Fibroblast of skin of left quadriceps (primary cell): ENCODE measurements at regions not wholly inside any gene's neighbourhood (a gene's known extent, or its start where the extent isn't known, plus 50 kb on each side); places are given as distances from the start of the nearest gene placed in this dataset.
"Not testable (repeated sequence)": the region's sequence is repeated elsewhere in the genome, so short reads cannot be mapped to it uniquely, and the experiment has no call there.

Source experiments
- DNase-seq, 2 experiments: peaks; one replicate each; pipeline ENCODE4 v3.0.0-alpha.2; 2013; ENCODE audit warnings: low read depth in 2 of 2

DNA sequence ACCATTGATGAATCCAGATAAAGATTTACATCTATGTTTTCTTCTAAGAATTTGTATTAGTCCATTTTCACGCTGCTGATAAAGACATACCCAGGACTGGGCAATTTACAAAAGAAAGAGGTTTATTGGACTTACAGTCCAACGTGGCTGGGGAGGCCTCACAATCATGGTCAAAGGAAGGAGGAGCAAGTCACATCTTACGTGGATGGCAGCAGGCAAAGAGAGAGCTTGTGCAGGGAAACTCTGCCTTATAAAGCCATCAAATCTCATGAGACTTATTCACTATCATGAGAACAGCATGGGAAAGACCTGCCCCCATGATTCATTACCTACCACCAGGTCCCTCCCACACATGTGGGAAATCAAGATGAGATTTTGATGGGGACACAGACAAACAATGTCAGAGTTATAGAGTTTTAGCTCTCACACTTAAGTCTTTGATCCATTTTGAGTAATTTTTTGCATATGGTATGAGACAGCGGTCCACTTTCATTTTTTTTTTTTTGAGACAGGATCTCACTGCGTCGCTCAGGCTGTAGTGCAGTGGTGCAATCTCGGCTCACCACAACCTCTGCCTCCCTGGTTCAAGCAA, 53.5 kb upstream of the JADE2 start:
- not testable (repeated sequence) for DNase-seq

DNA sequence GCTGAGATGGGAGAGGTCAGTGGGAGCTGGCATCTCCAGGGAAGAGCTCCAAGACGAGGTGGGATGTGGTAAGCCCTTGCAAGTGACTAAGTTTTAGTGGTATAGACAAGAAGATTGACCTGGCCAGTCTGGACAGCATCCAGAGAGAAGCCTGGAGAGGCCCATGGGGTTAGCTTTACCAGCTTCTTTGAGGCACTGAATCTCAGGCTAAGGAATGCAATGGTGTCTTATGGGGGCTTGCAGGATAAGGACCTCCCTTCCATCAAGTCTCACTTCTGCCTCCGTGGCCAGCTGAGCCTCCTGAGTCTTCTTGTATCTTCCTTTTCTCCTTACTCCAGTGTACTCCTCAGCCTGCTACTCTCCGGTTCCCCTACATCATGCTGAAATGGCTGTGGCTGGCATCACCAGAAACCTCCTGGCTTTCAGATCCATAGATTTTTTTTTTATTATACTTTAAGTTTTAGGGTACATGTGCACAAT, 56.5 kb upstream of the JADE2 start:
- no peak for DNase-seq

DNA sequence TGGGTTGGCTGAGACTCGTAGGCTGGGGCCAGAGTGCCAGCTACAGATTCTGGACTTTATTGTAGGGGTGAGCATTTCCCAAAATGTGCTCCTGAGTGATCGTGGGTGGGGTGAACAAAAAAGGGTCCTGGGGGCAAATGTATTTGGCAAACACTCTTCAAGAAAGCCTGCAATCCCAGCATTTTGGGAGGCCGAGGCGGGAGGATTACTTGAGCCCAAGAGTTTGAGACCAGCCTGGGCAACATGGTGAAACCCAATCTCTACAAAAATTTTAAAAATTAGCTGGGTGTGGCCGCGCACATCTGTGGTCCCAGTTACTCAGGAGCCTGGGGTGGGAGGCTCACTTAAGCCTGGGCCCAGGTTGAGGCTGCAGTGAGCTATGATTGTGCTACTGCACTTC, 55.5 kb upstream of the CDKN2AIPNL start:
- no peak for DNase-seq

DNA sequence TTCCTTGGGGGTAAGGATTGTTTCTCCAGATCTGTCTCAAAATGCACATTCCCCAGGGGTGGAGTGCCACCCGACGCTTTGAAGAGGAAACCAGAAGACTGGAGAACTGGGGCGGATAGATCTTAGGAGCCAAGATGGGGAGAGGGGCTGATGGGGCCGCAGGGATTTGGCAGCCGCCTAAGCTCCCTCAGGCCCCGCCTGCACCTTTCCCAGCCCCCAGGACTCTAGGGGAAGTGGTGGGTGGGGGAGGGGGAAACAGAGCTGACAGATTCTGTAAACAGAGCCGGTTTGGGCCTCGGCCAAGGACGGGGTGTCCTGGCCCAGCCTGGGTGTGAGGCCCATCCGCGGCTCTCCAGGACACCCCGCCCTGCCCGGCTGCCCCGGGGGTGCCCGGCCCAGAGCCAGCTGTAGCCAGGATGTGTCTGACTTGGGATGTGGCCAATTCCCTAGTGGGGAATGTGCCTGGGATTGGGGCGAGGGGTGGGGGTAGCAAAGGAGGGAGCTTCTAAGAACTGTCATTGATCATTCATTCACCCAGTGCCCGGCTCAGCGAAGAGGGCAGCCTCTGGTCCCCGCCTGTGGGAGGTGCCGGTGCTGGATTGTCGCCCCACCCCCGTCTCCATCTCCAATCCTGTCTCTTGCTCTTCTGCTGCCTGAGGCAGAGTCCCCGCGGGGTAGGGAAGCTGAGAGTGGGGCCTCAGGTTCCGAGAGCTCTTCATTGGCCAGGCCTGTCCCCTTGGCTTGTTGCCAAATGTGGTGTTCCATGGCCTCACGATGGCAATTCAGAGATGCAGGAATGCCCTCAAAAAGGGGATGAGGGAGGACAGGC, 54.8 kb upstream of the CDKN2AIPNL start:
- DNase-seq = peak; percentile 51

DNA sequence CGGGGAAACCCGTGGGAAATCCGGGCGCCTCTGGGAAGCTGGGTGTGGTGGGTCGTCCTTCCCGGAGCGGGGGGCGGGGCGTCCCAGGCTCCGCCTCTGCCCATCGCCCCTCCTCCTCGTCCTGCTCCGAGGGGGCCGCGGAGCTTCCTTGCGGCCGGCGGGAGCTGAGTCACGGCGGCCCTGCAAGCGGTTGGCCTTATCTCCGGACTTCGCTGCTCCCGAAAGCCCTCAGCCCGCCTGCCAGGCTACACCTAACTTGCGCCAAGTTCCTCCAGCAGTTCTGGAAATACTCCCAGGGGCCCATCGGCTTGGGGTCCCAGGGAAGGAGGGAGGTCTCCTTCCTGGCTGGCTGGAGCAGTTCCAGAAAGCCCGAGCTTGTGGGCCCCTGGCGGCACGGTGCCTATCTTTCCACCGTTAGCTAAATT, 54.1 kb upstream of the CDKN2AIPNL start:
- peak; percentile 69 to 72 for DNase-seq

DNA sequence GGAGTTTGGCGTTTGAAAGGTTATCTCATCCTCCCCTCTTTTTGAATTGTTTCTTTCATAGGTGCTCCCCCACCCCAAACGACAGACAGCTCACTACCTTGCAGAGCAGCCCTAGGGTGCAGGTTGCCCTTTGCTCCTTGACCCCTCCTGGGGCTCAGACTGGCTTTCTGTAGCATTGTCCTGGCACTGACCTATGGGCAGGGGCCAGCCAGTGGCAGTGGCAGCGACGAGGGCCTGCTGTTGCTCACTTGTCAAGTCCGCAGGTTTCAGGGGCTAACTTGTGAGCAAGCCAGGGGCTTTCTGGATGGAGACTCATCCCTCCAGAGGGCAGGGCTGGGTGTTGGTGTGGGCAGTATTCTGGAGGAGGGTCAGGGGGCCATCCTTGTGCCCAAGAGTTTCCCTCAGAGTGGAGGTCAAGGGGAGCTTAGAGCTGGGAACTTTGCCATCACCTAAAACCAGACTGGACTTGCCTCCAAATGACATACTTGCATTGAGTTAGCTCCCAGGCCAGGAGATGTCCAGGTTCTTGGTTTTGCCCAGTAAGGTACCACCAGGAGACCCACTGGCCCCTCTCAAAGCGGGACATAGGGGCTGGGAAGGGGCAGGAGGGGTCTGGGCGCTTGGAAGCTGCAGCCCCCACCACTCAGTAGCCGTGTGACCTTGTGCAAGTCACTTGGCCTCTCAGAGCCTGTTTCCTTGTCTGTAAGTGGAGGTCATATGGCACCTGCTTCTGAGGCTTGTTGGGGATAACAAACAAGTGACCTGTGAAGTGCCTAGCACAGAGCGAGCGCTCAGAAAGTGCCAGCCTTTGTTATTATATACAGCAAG, 53.5 kb upstream of the CDKN2AIPNL start:
- DNase-seq = no peak

DNA sequence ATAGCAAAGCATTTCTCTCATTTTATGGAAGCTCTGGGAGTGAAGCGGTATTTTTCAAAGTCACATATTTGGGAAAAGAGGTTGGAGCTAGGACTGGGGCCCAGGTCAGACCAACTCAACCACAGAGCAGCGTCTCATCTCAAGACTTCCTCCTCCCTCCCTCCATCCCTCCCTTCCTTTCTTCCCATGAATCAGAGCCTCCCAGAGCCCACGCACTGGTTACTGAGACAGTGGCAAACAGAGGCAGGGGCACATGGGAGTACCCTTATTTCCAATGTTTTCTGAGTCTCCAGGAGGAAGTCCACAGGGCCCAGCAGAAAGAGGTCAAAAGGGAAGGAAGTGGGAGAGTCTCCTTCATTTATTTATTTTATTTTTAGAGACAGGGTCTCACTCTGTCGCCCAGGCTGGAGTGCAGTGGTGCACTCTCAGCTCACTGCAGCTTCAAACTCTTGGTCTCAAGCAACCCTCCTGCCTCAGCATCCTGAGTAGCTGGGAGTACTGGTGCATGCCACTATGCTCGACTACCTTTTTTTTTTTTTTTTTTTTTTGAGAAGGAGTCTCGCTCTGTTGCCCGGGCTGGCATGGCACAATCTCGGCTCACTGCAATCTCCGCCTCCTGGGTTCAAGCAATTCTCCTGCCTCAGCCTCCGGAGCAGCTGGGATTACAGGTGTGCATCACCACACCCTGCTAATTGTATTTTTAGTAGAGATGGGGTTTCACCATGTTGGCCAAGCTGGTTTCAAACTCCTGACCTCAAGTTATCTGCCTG, 52.5 kb upstream of the CDKN2AIPNL start:
- no peak for DNase-seq

DNA sequence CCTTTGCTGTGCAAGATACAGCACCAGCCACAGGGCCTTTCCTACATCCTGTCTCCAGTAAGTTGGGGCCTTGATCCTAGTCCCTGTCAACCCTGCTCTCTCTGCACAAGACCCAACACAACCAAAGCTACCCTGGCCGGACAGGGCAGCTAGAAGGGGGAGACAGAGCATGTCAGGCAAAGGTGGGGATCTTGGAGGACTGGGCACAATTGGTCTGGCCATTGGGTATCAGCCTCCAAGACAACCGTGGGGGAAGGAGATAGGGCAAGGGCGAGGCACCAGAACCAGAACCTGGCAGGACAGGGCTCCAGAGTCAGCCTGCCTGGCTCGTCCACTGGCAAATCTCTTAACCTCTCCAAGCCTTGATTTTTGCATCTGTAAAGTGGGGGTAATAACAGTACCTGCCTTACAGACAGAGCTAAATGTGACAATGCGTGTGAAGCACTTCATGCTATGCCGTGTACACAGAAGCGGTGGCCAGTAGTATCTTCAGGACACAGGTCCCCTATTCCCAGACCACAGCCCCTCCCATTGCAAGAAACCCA, 51.6 kb upstream of the CDKN2AIPNL start:
- no peak for DNase-seq

DNA sequence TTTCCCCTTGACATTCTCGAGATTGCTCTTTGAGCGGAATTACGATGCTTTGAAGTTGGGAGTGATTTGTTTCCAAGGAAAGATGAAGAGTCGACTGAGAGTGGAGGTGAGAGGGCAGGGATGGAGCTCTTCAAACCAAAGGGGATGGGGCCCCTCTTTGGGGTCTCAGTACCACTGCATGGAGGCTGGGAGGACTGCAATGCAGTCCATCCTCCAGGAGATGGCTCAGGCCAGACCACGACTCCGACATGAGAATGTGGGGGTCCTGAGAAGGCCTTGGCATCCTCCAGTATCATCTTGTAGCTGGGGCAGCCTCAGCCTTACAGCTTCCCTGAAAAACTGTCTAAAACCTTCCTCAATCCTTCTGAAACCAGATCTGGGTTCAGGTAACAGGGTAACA, 51.1 kb upstream of the CDKN2AIPNL start:
- DNase-seq = no peak

DNA sequence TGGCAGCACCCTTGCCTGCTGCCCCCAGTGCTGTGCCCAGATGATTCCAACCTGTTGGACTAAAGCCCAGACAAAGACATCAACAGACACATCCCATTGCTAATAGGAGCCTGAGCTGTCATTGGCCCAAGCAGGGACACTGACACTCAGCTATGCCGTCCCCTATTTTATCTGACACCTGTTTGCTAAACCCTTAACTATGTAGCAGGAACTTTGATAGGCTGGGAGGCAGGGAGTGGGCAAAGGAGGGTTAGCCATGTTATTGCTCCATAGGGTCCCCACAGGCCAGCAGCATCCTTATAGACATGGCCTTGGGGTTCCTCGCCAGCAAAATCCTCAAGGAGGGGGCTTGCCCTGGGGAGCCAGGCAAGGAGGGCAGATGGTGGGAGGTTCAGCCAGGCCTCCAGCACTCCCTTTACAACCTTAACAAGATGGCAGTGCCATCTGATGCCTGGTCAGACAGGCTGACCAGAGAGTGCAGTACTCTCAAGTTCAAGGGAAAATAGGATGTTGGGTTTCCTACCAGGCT, 50.4 kb upstream of the CDKN2AIPNL start:
- no peak for DNase-seq
